GM18498 (cell line): ENCODE measurements at regions not wholly inside any gene's neighbourhood (a gene's known extent, or its start where the extent isn't known, plus 50 kb on each side); places are given as distances from the start of the nearest gene placed in this dataset.

Source experiments
- ATAC-seq: cut with Tn5 transposase; IDR thresholded peaks from one replicate; pipeline ENCODE4 v1.9.1; 2021; ENCODE audit warnings: mild to moderate bottlenecking, moderate library complexity; ENCODE audit not compliant: unreplicated experiment

GRCh38 chr14:34219661-34220377 lies 242.2 kb downstream of the SPTSSA start:
- ATAC-seq, result no peak

DNA sequence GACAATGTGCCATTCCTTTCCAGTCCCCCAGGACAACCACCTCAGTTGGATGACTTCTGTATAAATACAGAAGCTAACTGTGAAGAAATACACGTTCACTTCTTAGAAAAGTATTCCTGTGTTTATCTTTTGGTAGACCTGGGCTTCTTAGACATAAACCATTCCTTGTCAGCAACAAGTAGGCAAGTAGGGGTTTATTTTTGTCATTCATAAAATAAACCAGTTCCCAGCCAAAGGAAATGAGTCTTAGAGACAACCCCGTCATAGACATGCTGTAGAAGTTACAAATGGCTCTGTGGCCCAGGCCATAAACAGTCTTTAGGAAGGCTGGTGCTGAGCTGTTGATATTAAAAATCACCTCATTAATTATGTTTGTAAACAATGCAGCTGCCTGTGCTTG lies 243.2 kb downstream of the SPTSSA start:
- no peak for ATAC-seq

- no peak for ATAC-seq
Observed at GRCh38 chr14:34214961-34215360, 247.1 kb downstream of the SPTSSA start.

GRCh38 chr14:34213332-34213731 lies 248.7 kb downstream of the SPTSSA start:
- no peak for ATAC-seq

- no peak for ATAC-seq
Observed at GRCh38 chr14:34212172-34212929, 249.7 kb downstream of the SPTSSA start.

- peak; percentile 63 for ATAC-seq
Observed at GRCh38 chr14:34211732-34212131, 250.3 kb downstream of the SPTSSA start.

GRCh38 chr14:34208532-34208931 lies 253.5 kb downstream of the SPTSSA start:
- ATAC-seq, result no peak

GRCh38 chr14:34205799-34206198 lies 254.9 kb upstream of the EGLN3 start:
- ATAC-seq, result no peak

GRCh38 chr14:34204774-34205173 lies 253.9 kb upstream of the EGLN3 start:
- ATAC-seq, result no peak

- no peak for ATAC-seq
Observed at GRCh38 chr14:34203251-34203722, 252.4 kb upstream of the EGLN3 start.

GRCh38 chr14:34201909-34202637 lies 251.2 kb upstream of the EGLN3 start:
- no peak for ATAC-seq

DNA sequence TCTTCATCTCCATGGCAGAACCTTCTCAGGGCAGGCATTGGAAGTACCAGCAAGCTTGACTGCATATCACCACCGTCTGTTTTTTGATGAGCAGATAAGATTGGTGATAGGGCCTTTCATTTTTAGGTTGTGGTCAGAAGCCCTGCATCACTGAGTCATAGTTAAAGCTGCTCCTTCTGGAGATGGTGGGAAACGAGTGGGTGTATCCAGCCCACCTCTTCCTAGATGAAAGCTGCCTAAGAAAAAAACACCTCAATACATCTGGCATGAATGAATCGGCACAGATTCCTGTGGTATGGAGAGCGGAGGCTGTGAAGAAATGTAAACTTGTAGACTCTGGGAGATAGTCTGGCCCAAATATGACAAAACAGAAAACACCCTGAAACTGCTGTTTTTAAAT lies 248.7 kb upstream of the EGLN3 start:
- no peak for ATAC-seq

GRCh38 chr14:34198096-34198495 lies 247.2 kb upstream of the EGLN3 start:
- ATAC-seq, result no peak

DNA sequence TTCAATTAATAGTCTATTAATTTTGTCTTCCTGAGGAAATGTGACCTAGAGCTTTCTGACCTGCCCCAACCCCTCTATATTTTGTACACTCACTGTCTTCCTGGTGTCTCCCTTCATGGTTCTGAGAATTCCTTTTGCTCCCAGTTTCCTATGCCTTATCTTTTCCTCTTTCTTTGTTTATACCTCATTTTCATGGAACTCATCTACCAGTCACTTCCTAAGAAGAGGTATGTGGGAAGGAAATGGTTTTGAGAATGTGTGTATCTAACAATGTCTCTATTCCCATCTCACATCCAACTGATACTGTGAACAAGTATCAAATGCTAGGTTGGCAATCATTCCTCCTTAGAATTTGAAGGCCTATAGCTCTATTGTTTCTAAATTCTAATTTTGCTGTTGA lies 245.1 kb upstream of the EGLN3 start:
- no peak for ATAC-seq

GRCh38 chr14:34190717-34191116 lies 239.8 kb upstream of the EGLN3 start:
- ATAC-seq, result no peak

- ATAC-seq, result no peak
Observed at GRCh38 chr14:34189866-34190265, 239.0 kb upstream of the EGLN3 start.

- ATAC-seq, result no peak
Observed at GRCh38 chr14:34187519-34188044, 236.7 kb upstream of the EGLN3 start.

GRCh38 chr14:34187061-34187460 lies 236.2 kb upstream of the EGLN3 start:
- ATAC-seq, result no peak

GRCh38 chr14:34184126-34184525 lies 233.3 kb upstream of the EGLN3 start:
- no peak for ATAC-seq

DNA sequence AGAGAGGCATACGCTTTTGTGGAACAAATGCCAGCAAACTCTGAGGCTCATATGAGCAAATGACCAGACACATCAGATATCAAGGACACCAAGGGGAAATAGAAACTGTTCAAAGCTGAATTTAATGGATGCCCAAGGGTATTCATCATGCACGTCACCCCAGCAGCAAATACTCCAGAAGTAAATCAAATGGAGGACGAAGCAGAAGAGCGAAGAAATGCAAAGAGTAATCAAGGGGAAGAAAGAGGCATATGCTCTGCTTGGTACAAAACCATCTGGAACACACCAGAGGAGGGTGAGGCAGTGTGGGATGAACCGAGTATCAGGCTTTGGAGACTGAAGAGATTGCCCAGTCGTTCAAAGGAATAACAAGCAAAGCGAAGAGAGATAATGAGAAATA lies 232.6 kb upstream of the EGLN3 start:
- ATAC-seq, result no peak

DNA sequence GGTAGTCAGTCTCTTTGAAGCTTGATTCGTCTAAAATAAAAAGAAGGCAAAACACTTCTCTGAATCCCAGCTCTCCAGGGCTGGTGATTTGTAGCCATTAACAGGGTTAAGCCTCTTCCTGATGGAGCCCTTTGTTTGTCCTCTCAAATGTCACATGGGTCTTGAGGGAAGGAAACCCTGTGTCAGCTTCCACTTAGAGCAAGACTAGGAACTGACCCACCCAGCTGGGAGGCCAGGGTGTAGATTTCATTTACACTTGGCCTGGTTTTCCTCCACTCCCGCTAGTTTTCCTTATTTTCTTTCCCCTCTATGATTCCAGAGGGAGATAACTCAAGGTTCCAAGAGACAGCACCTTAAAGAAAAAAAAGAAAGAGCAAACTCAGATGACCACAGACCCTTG lies 230.5 kb upstream of the EGLN3 start:
- no peak for ATAC-seq
